Liver (tissue), 7 donors: ENCODE measurements at regions not wholly inside any gene's neighbourhood (a gene's known extent, or its start where the extent isn't known, plus 50 kb on each side); places are given as distances from the start of the nearest gene placed in this dataset.

Experiments used
- DNase-seq: peaks from one replicate; pipeline ENCODE4 v3.0.0-alpha.2; 2017; ENCODE audit warnings: low spot score
- H3K27ac ChIP-seq, 2 donors: one replicate each; pipeline ENCODE4 v1.7.0; 2013; ENCODE audit warnings: inconsistent platforms in 2 of 2, low read length in 2 of 2, control low read depth in 1 of 2, low read depth in 1 of 2, mild to moderate bottlenecking in 1 of 2
- H3K27me3 ChIP-seq, 4 donors: one replicate each; pipeline versions ENCODE4 v1.6.1 to v1.7.0; 2013; ENCODE audit warnings: low read length in 3 of 4, inconsistent platforms in 1 of 4, mild to moderate bottlenecking in 1 of 4, moderate library complexity in 1 of 4; ENCODE audit not compliant: control insufficient read depth in 4 of 4, insufficient read depth in 4 of 4
- H3K36me3 ChIP-seq, 4 donors: one replicate each; pipeline versions ENCODE4 v1.6.1 to v1.7.0; 2013; ENCODE audit warnings: low read length in 3 of 4, mild to moderate bottlenecking in 3 of 4, low read depth in 1 of 4, moderate library complexity in 1 of 4; ENCODE audit not compliant: control insufficient read depth in 4 of 4, insufficient read depth in 3 of 4
- H3K4me1 ChIP-seq, 4 donors: one replicate each; pipeline versions ENCODE4 v1.6.1 to v1.7.0; 2013; ENCODE audit warnings: low read length in 3 of 4, mild to moderate bottlenecking in 3 of 4, moderate library complexity in 1 of 4; ENCODE audit not compliant: control insufficient read depth in 4 of 4, insufficient read depth in 4 of 4
- H3K4me3 ChIP-seq, 3 donors: one replicate each; pipeline versions ENCODE4 v1.6.1 to v1.7.0; 2013; ENCODE audit warnings: low read length in 3 of 3, control low read depth in 1 of 3, low read depth in 1 of 3, mild to moderate bottlenecking in 1 of 3
- H3K9ac ChIP-seq, 2 donors: one replicate each; pipeline ENCODE4 v1.7.0; 2013; ENCODE audit warnings: low read length in 2 of 2, mild to moderate bottlenecking in 2 of 2, moderate library complexity in 2 of 2, control low read depth in 1 of 2, low read depth in 1 of 2
- H3K9me3 ChIP-seq, 4 donors: one replicate each; pipeline versions ENCODE4 v1.6.1 to v1.7.0; 2013; ENCODE audit warnings: low read length in 3 of 4; ENCODE audit not compliant: control insufficient read depth in 4 of 4
- EGR1 ChIP-seq, 2 donors: IDR thresholded peaks; 2 replicates each; pipeline ENCODE4 v1.6.1; 2016 to 2018; ENCODE audit warnings: antibody characterized with exemption in 2 of 2, low read depth in 2 of 2
- FOXA1 ChIP-seq: IDR thresholded peaks from 2 replicates; pipeline ENCODE4 v1.6.1; 2016; ENCODE audit warnings: antibody characterized with exemption
- FOXA2 ChIP-seq: IDR thresholded peaks from 2 replicates; pipeline ENCODE4 v1.6.1; 2016; ENCODE audit warnings: antibody characterized with exemption
- GABPA ChIP-seq, 2 donors: IDR thresholded peaks in 1 of 2; conservative IDR thresholded peaks in 1 of 2; 2 replicates each; pipeline ENCODE4 v1.6.1; 2016; ENCODE audit warnings: antibody characterized with exemption in 2 of 2, mild to moderate bottlenecking in 1 of 2, moderate library complexity in 1 of 2
- HNF4A ChIP-seq, 2 donors: conservative IDR thresholded peaks; 2 replicates each; pipeline ENCODE4 v1.6.1; 2016; ENCODE audit warnings: antibody characterized with exemption in 2 of 2, mild to moderate bottlenecking in 2 of 2
- HNF4G ChIP-seq: IDR thresholded peaks from 2 replicates; pipeline ENCODE4 v1.6.1; 2016; ENCODE audit warnings: antibody characterized with exemption
- JUND ChIP-seq, 2 donors: IDR thresholded peaks; 2 replicates each; pipeline ENCODE4 v1.6.1; 2016; ENCODE audit warnings: antibody characterized with exemption in 2 of 2
- NR2F2 ChIP-seq: IDR thresholded peaks from 2 replicates; pipeline ENCODE4 v1.6.1; 2016; ENCODE audit warnings: antibody characterized with exemption
- RAD21 ChIP-seq, 2 donors: IDR thresholded peaks; 2 replicates each; pipeline ENCODE4 v1.6.1; 2016; ENCODE audit warnings: antibody characterized with exemption in 2 of 2, mild to moderate bottlenecking in 2 of 2
- RXRA ChIP-seq, 2 donors: IDR thresholded peaks; 2 replicates each; pipeline ENCODE4 v1.6.1; 2017 to 2018; ENCODE audit warnings: antibody characterized with exemption in 2 of 2, mild to moderate bottlenecking in 1 of 2
- SP1 ChIP-seq: IDR thresholded peaks from 2 replicates; pipeline ENCODE4 v1.6.1; 2018; ENCODE audit warnings: antibody characterized with exemption, mild to moderate bottlenecking
- TAF1 ChIP-seq: conservative IDR thresholded peaks from 2 replicates; pipeline ENCODE4 v1.6.1; 2016; ENCODE audit warnings: antibody characterized with exemption, mild to moderate bottlenecking
- YY1 ChIP-seq: IDR thresholded peaks from 2 replicates; pipeline ENCODE4 v1.6.1; 2016; ENCODE audit warnings: antibody characterized with exemption, mild to moderate bottlenecking
- WGBS: extraction: QIAGEN DNeasy Blood & Tissue Kit; methylation state at CpG from one replicate; pipeline ENCODE4 v1.1.7; 2013; 5-methylcytosine and 5-hydroxymethylcytosine counted together
- TF ChIP-seq, protein P1 (sequence below): IDR thresholded peaks from 2 replicates; pipeline ENCODE4 v1.6.1; 2016; ENCODE audit warnings: antibody characterized with exemption, mild to moderate bottlenecking
- TF ChIP-seq, protein P2 (sequence below): IDR thresholded peaks from 2 replicates; pipeline ENCODE4 v1.6.1; 2016; ENCODE audit warnings: antibody characterized with exemption
- TF ChIP-seq, protein P3 (sequence below): IDR thresholded peaks from 2 replicates; pipeline ENCODE4 v1.6.1; 2016; ENCODE audit warnings: antibody characterized with exemption
- TF ChIP-seq, protein P4 (sequence below): IDR thresholded peaks from 2 replicates; pipeline ENCODE4 v1.6.1; 2016; ENCODE audit warnings: antibody characterized with exemption
- donor health status: healthy.
- donor health status: healthy.
- donor health status: healthy.
- donor health status: healthy.

DNA sequence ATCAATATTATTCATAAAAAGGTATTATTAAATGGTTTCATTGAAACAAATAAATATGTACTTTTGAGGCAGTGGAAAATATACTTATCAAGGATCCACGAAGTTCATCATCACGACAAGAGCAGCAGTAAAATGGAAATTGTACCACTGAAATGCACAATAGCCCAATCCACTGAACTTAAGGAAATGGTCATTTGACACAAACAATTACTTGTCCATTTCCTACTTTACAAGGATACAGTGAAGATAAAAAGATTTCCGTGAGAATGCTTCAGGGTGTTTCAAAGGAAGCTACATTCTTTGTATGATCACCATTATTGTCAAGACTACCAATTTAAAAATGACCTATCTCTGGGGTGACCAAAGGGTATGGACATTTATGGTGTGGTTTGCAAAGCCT lies 210.3 kb downstream of the SYK start:
- TF ChIP-seq HNF4G (no peak), FOXA2 (no peak)
- WGBS: 53% methylated on average over 3 of the region's 3 CpGs
- H3K9me3 ChIP-seq: peaks cover 0 to 6% (median 3%) of the 10 kb centered on the region in 4 donors
- H3K4me3 ChIP-seq: no peak overlapping the region
- no peak overlapping the region for H3K9ac ChIP-seq
- no peaks in the 10 kb centered on the region for H3K4me1 ChIP-seq
- peaks cover 0 to 2% (median 0%) of the 10 kb centered on the region in 4 donors for H3K27me3 ChIP-seq
- H3K36me3 ChIP-seq: no peaks in the 10 kb centered on the region
- H3K27ac ChIP-seq: no peak overlapping the region
- no peak for DNase-seq

DNA sequence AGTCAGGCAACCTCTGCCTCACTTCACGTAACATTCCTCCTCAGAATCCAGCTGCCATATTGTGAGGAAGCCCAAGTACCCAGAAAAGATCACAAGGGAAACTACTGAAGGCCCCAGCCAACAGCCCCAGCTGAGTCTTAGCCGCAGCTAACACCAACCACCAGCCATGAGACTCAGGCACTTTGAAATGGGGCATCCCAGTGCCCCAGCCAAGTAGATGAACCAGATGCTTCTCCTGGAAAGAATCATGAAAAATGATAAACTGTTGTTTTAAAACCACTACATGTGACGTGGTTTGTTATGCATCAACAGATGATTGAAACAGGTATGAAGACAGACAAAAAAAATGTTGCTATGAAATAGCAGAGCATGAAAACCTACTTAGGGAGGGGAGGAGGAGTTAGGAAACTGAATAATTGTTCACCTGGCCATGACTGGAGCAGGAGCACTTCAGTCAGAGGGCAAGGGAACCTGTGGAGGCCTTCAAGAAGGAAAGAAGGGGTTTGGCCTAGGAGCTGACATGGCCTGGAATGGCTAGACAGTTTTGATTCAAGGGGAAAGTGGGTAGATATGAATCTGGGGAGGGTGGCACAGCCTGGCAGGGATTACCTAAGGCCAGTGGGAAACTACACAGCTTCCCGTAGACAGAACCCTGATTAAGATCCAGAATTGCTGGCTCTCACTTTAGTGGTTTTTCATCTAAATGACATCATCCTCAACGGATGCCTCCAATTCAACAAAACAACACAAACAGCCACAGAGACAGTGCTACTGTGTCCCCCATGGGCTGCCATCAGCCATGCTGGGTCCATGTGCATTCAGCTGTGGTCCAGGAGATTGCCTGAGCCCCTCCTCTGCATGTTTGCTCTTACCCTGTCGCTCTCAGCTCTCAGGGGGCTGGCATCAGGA lies 211.6 kb downstream of the SYK start:
- WGBS: 97% methylated on average over 6 of the region's 6 CpGs
- DNase-seq: no peak
- Histone ChIP-seq H3K27me3 (peaks cover 0 to 2% (median 0%) of the 10 kb centered on the region in 4 donors), H3K36me3 (no peaks in the 10 kb centered on the region), H3K27ac (no peak overlapping the region), H3K9ac (no peak overlapping the region), H3K4me3 (peak overlapping the region in 1 of 3 donors; percentile 8), H3K4me1 (no peaks in the 10 kb centered on the region), H3K9me3 (peaks cover 0 to 6% (median 3%) of the 10 kb centered on the region in 4 donors)
- no peak for TF ChIP-seq SP1
- TF ChIP-seq, protein P1, sequence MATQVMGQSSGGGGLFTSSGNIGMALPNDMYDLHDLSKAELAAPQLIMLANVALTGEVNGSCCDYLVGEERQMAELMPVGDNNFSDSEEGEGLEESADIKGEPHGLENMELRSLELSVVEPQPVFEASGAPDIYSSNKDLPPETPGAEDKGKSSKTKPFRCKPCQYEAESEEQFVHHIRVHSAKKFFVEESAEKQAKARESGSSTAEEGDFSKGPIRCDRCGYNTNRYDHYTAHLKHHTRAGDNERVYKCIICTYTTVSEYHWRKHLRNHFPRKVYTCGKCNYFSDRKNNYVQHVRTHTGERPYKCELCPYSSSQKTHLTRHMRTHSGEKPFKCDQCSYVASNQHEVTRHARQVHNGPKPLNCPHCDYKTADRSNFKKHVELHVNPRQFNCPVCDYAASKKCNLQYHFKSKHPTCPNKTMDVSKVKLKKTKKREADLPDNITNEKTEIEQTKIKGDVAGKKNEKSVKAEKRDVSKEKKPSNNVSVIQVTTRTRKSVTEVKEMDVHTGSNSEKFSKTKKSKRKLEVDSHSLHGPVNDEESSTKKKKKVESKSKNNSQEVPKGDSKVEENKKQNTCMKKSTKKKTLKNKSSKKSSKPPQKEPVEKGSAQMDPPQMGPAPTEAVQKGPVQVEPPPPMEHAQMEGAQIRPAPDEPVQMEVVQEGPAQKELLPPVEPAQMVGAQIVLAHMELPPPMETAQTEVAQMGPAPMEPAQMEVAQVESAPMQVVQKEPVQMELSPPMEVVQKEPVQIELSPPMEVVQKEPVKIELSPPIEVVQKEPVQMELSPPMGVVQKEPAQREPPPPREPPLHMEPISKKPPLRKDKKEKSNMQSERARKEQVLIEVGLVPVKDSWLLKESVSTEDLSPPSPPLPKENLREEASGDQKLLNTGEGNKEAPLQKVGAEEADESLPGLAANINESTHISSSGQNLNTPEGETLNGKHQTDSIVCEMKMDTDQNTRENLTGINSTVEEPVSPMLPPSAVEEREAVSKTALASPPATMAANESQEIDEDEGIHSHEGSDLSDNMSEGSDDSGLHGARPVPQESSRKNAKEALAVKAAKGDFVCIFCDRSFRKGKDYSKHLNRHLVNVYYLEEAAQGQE: no peak

DNA sequence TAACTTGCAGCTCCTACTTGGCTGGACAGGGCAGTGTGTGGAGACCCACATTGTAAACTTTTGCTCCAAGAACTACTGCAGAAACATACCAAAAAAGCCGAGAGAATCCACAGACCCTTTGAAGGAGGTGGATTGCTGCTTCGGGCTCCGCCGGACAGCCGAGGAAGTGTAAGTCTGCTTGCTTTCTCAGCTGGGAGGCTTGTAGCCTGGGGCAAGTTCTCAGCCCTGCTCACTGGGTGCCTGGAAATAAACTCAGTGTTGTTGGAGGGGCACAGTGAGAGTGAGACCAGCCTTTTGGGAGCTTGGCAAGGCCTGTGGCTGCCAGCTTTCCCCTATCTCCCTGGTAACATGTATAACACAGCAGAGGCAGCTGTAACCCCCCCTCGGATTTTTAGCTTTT lies 215.6 kb downstream of the SYK start:
- Histone ChIP-seq H3K27me3 (peaks cover 0 to 2% (median 0%) of the 10 kb centered on the region in 4 donors), H3K9me3 (peaks cover 0 to 6% (median 3%) of the 10 kb centered on the region in 4 donors), H3K4me1 (no peaks in the 10 kb centered on the region), H3K9ac (no peak overlapping the region), H3K36me3 (no peaks in the 10 kb centered on the region), H3K4me3 (no peak overlapping the region), H3K27ac (no peak overlapping the region)
- DNase-seq: no peak
- WGBS: 88% methylated on average over 6 of the region's 6 CpGs
- no peak for TF ChIP-seq FOXA2
- TF ChIP-seq HNF4G: no peak
- TF ChIP-seq RAD21 (IDR thresholded peaks at IDR 0.05): no peak
- TF ChIP-seq, protein P2, sequence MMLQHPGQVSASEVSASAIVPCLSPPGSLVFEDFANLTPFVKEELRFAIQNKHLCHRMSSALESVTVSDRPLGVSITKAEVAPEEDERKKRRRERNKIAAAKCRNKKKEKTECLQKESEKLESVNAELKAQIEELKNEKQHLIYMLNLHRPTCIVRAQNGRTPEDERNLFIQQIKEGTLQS: no peak
- TF ChIP-seq, protein P1: no peak
- TF ChIP-seq RXRA (IDR thresholded peaks at IDR 0.05): no peak
- TF ChIP-seq, protein P3, sequence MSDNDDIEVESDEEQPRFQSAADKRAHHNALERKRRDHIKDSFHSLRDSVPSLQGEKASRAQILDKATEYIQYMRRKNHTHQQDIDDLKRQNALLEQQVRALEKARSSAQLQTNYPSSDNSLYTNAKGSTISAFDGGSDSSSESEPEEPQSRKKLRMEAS: no peak
- TF ChIP-seq SP1: no peak
- TF ChIP-seq JUND (IDR thresholded peaks at IDR 0.05): no peak
- TF ChIP-seq, protein P4, sequence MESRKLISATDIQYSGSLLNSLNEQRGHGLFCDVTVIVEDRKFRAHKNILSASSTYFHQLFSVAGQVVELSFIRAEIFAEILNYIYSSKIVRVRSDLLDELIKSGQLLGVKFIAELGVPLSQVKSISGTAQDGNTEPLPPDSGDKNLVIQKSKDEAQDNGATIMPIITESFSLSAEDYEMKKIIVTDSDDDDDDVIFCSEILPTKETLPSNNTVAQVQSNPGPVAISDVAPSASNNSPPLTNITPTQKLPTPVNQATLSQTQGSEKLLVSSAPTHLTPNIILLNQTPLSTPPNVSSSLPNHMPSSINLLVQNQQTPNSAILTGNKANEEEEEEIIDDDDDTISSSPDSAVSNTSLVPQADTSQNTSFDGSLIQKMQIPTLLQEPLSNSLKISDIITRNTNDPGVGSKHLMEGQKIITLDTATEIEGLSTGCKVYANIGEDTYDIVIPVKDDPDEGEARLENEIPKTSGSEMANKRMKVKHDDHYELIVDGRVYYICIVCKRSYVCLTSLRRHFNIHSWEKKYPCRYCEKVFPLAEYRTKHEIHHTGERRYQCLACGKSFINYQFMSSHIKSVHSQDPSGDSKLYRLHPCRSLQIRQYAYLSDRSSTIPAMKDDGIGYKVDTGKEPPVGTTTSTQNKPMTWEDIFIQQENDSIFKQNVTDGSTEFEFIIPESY: no peak
- TF ChIP-seq GABPA (IDR thresholded peaks at IDR 0.05 in 1 of 2, conservative IDR thresholded peaks at IDR 0.05 in 1 of 2): no peak
- no peak for TF ChIP-seq EGR1 (IDR thresholded peaks at IDR 0.05; ENCODE audit: low read depth in 2 of 2)
- no peak for TF ChIP-seq FOXA1
- TF ChIP-seq NR2F2: no peak
- no peak for TF ChIP-seq HNF4A (conservative IDR thresholded peaks at IDR 0.05)
- no peak for TF ChIP-seq YY1
- TF ChIP-seq TAF1: no peak
